IMR-90 (cell line): ENCODE measurements at regions not wholly inside any gene's neighbourhood (a gene's known extent, or its start where the extent isn't known, plus 50 kb on each side); places are given as distances from the start of the nearest gene placed in this dataset.

Experiments
- ATAC-seq: fragments of 200-7000 bp; cut with Tn5 transposase; 2 replicates; pipeline ENCODE4 v1.9.1; 2020; ENCODE audit warnings: low read depth, mild to moderate bottlenecking, moderate library complexity
- BruUV-seq: library from RNA; stranded (reverse); fragments of 400-500 nt; replicated peaks from 2 replicates; lab custom pipeline; 2021; lab: Mats Ljungman, UMichigan
- CTCF ChIA-PET: fragments of 300-600 bp; formaldehyde crosslinking; extraction: SDS; loops from one replicate; lab custom pipeline; 2021; ENCODE audit warnings: antibody characterized with exemption; lab: Yijun Ruan, JAX
- POLR2A ChIA-PET: fragments of 300-600 bp; sonication (Branson Sonifier 250); formaldehyde crosslinking; loops from one replicate; lab custom pipeline; 2022; ENCODE audit warnings: antibody characterized with exemption; ENCODE audit not compliant: unreplicated experiment; lab: Charles Lee
- DNase-seq: peaks from one replicate; pipeline ENCODE4 v3.0.0; 2013
- H2AFZ ChIP-seq: replicated peaks from 2 replicates; pipeline ENCODE3; 2013; ENCODE audit warnings: low read length, mild to moderate bottlenecking; ENCODE audit not compliant: poor library complexity
- H2AK5ac ChIP-seq: 2 replicates; pipeline ENCODE4 v1.6.1; 2013; ENCODE audit warnings: low read depth, low read length, inconsistent platforms
- H2AK9ac ChIP-seq: replicated peaks from 2 replicates; pipeline ENCODE3; 2013; ENCODE audit warnings: mild to moderate bottlenecking, low read depth, low read length, moderate library complexity; ENCODE audit not compliant: poor library complexity
- H2BK120ac ChIP-seq: 2 replicates; pipeline ENCODE4 v1.6.1; 2013; ENCODE audit warnings: low read depth, low read length, inconsistent platforms
- H2BK15ac ChIP-seq: 3 replicates; pipeline ENCODE4 v1.6.1; 2013; ENCODE audit warnings: low read depth, low read length, inconsistent platforms
- H2BK20ac ChIP-seq: 2 replicates; pipeline ENCODE4 v1.6.1; 2013; ENCODE audit warnings: low read depth, mild to moderate bottlenecking, inconsistent platforms, low read length, moderate library complexity
- H2BK5ac ChIP-seq: 2 replicates; pipeline ENCODE4 v1.6.1; 2013; ENCODE audit warnings: mild to moderate bottlenecking, low read depth, low read length, inconsistent platforms; ENCODE audit not compliant: poor library complexity, severe bottlenecking
- H3K14ac ChIP-seq: replicated peaks from 2 replicates; pipeline ENCODE4 v1.6.1; 2013; ENCODE audit warnings: low read depth, low read length, inconsistent platforms
- H3K18ac ChIP-seq: 2 replicates; pipeline ENCODE4 v1.6.1; 2013; ENCODE audit warnings: low read depth, low read length, control low read depth
- H3K23ac ChIP-seq: 2 replicates; pipeline ENCODE4 v1.6.1; 2013; ENCODE audit warnings: low read depth, low read length, inconsistent platforms
- H3K27ac ChIP-seq: 2 replicates; pipeline ENCODE4 v1.5.1; 2013; ENCODE audit warnings: mild to moderate bottlenecking, control low read depth, low read length; ENCODE audit not compliant: insufficient read depth
- H3K27me3 ChIP-seq: 2 replicates; pipeline ENCODE4 v1.6.1; 2013; ENCODE audit warnings: low read length; ENCODE audit not compliant: control insufficient read depth, insufficient read depth
- H3K36me3 ChIP-seq: 2 replicates; pipeline ENCODE4 v1.6.1; 2013; ENCODE audit warnings: low read length, mixed read lengths; ENCODE audit not compliant: control insufficient read depth, insufficient read depth
- H3K4ac ChIP-seq: 2 replicates; pipeline ENCODE4 v1.6.1; 2013; ENCODE audit warnings: low read depth, low read length, inconsistent platforms
- H3K4me1 ChIP-seq: 2 replicates; pipeline ENCODE4 v1.6.1; 2013; ENCODE audit warnings: low read length, mixed read lengths; ENCODE audit not compliant: control insufficient read depth, insufficient read depth
- H3K4me2 ChIP-seq: 2 replicates; pipeline ENCODE4 v1.6.1; 2013; ENCODE audit warnings: low read depth, mild to moderate bottlenecking, control low read depth, low read length, moderate library complexity
- H3K4me3 ChIP-seq: 2 replicates; pipeline ENCODE4 v1.5.1; 2013; ENCODE audit warnings: low read depth, mild to moderate bottlenecking, control low read depth, low read length, moderate library complexity; ENCODE audit not compliant: insufficient read depth
- H3K56ac ChIP-seq: 2 replicates; pipeline ENCODE4 v1.6.1; 2013; ENCODE audit warnings: low read length, inconsistent platforms; ENCODE audit not compliant: insufficient read depth; ENCODE audit errors: extremely low read depth
- H3K79me1 ChIP-seq, 2 experiments: 2 replicates each; pipeline ENCODE4 v1.6.1; 2013; ENCODE audit warnings: low read length in 2 of 2, inconsistent platforms in 1 of 2, low read depth in 1 of 2
- H3K9ac ChIP-seq: 2 replicates; pipeline ENCODE4 v1.6.1; 2013; ENCODE audit warnings: low read depth, low read length, control low read depth
- H3K9me1 ChIP-seq: 2 replicates; pipeline ENCODE4 v1.6.1; 2013; ENCODE audit warnings: low read length, inconsistent platforms; ENCODE audit not compliant: insufficient read depth
- H3K9me3 ChIP-seq: 2 replicates; pipeline ENCODE4 v1.6.1; 2013; ENCODE audit warnings: low read length; ENCODE audit not compliant: control insufficient read depth, insufficient read depth
- H4K20me1 ChIP-seq: 2 replicates; pipeline ENCODE4 v1.6.1; 2013; ENCODE audit warnings: low read length, inconsistent platforms; ENCODE audit not compliant: insufficient read depth
- H4K5ac ChIP-seq: 2 replicates; pipeline ENCODE4 v1.6.1; 2013; ENCODE audit warnings: mild to moderate bottlenecking, low read depth, low read length, control low read depth
- H4K8ac ChIP-seq, 2 experiments: 2 replicates each; pipeline ENCODE4 v1.6.1; 2013; ENCODE audit warnings: low read depth in 2 of 2, low read length in 2 of 2, control low read depth in 1 of 2, inconsistent platforms in 1 of 2
- H4K91ac ChIP-seq: 2 replicates; pipeline ENCODE4 v1.6.1; 2013; ENCODE audit warnings: low read depth, low read length, inconsistent platforms; ENCODE audit not compliant: insufficient read depth
- BHLHE40 ChIP-seq: fragments of 150-350 bp; IDR thresholded peaks from 2 replicates; pipeline ENCODE4 v1.6.1; 2016; ENCODE audit warnings: mild to moderate bottlenecking, low read depth, low read length
- CEBPB ChIP-seq: IDR thresholded peaks from 2 replicates; pipeline ENCODE4 v1.6.1; 2012; ENCODE audit warnings: low read depth, low read length, improper control_type of control experiment
- CHD1 ChIP-seq: IDR thresholded peaks from 2 replicates; pipeline ENCODE4 v1.6.1; 2012; ENCODE audit warnings: low read depth, low read length, improper control_type of control experiment
- CTCF ChIP-seq: conservative IDR thresholded peaks from 2 replicates; pipeline ENCODE4 v1.5.1; 2012; ENCODE audit warnings: mild to moderate bottlenecking, low read depth, low read length, improper control_type of control experiment
- ELK1 ChIP-seq: fragments of 150-350 bp; IDR thresholded peaks from 2 replicates; pipeline ENCODE4 v1.6.1; 2016; ENCODE audit warnings: low read depth, mild to moderate bottlenecking, low read length, moderate library complexity, borderline replicate concordance
- FOS ChIP-seq: fragments of 150-350 bp; IDR thresholded peaks from 2 replicates; pipeline ENCODE4 v1.6.1; 2016; ENCODE audit warnings: low read depth, low read length
- MAFK ChIP-seq: IDR thresholded peaks from 2 replicates; pipeline ENCODE4 v1.6.1; 2012; ENCODE audit warnings: low read depth, low read length, improper control_type of control experiment
- MAZ ChIP-seq: IDR thresholded peaks from 2 replicates; pipeline ENCODE4 v1.6.1; 2012; ENCODE audit warnings: low read depth, mild to moderate bottlenecking, low read length, improper control_type of control experiment, moderate library complexity, borderline replicate concordance
- MXI1 ChIP-seq: IDR thresholded peaks from 2 replicates; pipeline ENCODE4 v1.6.1; 2012; ENCODE audit warnings: low read depth, mild to moderate bottlenecking, low read length, moderate library complexity, borderline replicate concordance
- NFE2L2 ChIP-seq: fragments of 150-350 bp; IDR thresholded peaks from 2 replicates; pipeline ENCODE4 v1.6.1; 2016; ENCODE audit warnings: low read depth, mild to moderate bottlenecking, low read length
- POLR2A ChIP-seq: IDR thresholded peaks from 2 replicates; pipeline ENCODE4 v1.6.1; 2012; ENCODE audit warnings: mild to moderate bottlenecking, low read depth, low read length
- RAD21 ChIP-seq: IDR thresholded peaks from 2 replicates; pipeline ENCODE4 v1.6.1; 2012; ENCODE audit warnings: low read length, improper control_type of control experiment
- RCOR1 ChIP-seq: IDR thresholded peaks from 2 replicates; pipeline ENCODE4 v1.6.1; 2012; ENCODE audit warnings: mild to moderate bottlenecking, low read length, improper control_type of control experiment; ENCODE audit not compliant: insufficient replicate concordance
- SMC3 ChIP-seq: fragments of 150-350 bp; IDR thresholded peaks from 2 replicates; pipeline ENCODE4 v1.6.1; 2016; ENCODE audit warnings: low read depth, mild to moderate bottlenecking, antibody characterized with exemption, low read length, moderate library complexity
- USF2 ChIP-seq: fragments of 150-350 bp; IDR thresholded peaks from 2 replicates; pipeline ENCODE4 v1.6.1; 2017; ENCODE audit warnings: mild to moderate bottlenecking, antibody characterized with exemption, low read length, low read depth
- WGBS, 2 experiments: methylation state at CpG; one replicate each; pipeline versions ENCODE4 v1.1.5 to v1.1.7; 2013; ENCODE audit warnings: missing lambda C conversion rate in 2 of 2; ENCODE audit not compliant: insufficient read length in 1 of 2; ENCODE audit errors: extremely low coverage in 2 of 2; 5-methylcytosine and 5-hydroxymethylcytosine counted together
- dilution Hi-C: fragments of 300-500 bp; cut with HindIII; formaldehyde crosslinking; loops from one replicate; pipeline ENCODE4 v1.14.3; 2018; ENCODE audit warnings: low sequenced_read_pairs; ENCODE audit not compliant: unreplicated experiment
- in situ Hi-C: fragments of 300-500 bp; cut with MboI; formaldehyde crosslinking; loops from 3 replicates; pipeline ENCODE4 v1.14.3; 2019; ENCODE audit warnings: low sequenced_read_pairs, inconsistent platforms, mixed read lengths
- intact Hi-C: fragments of 100-400 bp; cut with micrococcal nuclease; formaldehyde crosslinking; loops from 2 replicates; pipeline ENCODE4 v1.10.0; 2022

- no peaks in the 10 kb centered on the region for H3K27me3 ChIP-seq
- in situ Hi-C loops (loop anchor here (10.0 kb wide), 2 partner anchors 51 to 171 kb away; no protein-coding TSS in a partner anchor), intact Hi-C loops (loop anchor here (5.0 kb wide), 1 partner anchor 178 kb away; the partner anchor contains the start of gene ADRA2C), dilution Hi-C loops (no loop called here)
- H4K20me1 ChIP-seq = peaks cover 3% of the 10 kb centered on the region; the same call in 1 of the 2 replicates
- no peak overlapping the region for H2BK15ac ChIP-seq
- no peak overlapping the region for H2BK5ac ChIP-seq
- no peak overlapping the region for H2AFZ ChIP-seq
- no peak overlapping the region for H3K4me3 ChIP-seq
- ATAC-seq (no peak), DNase-seq (no peak)
- H4K5ac ChIP-seq = no peak overlapping the region
- no TSS peak for BruUV-seq
- H2BK20ac ChIP-seq = no peak overlapping the region
- no peak overlapping the region; the same call in 1 of the 2 replicates for H2AK5ac ChIP-seq
- H4K8ac ChIP-seq = no peak overlapping the region
- no peak overlapping the region for H2BK120ac ChIP-seq
- no peaks in the 10 kb centered on the region for H3K4me1 ChIP-seq
- no peak overlapping the region for H3K23ac ChIP-seq
- POLR2A ChIA-PET = no interaction called here
- no peak overlapping the region for H3K56ac ChIP-seq
- no peak overlapping the region for H3K14ac ChIP-seq
- H3K9ac ChIP-seq = no peak overlapping the region
- no peak overlapping the region for H4K91ac ChIP-seq
- no peak overlapping the region for H3K4me2 ChIP-seq
- peaks cover 3% of the 10 kb centered on the region; the same call in 1 of the 2 replicates for H3K9me1 ChIP-seq
- no peaks in the 10 kb centered on the region for H3K36me3 ChIP-seq
- H3K27ac ChIP-seq = no peak overlapping the region
- no peak overlapping the region for H3K4ac ChIP-seq
- H3K18ac ChIP-seq = no peak overlapping the region
- no peaks in the 10 kb centered on the region for H3K79me1 ChIP-seq
- no peaks in the 10 kb centered on the region for H3K9me3 ChIP-seq
- H2AK9ac ChIP-seq = no peak overlapping the region
- CTCF ChIA-PET = no interaction called here
- 91% methylated on average over 9 of the region's 22 CpGs; no CpG with 5 or more reads in 1 of the 2 experiments for WGBS, 2 experiments
- no peak for TF ChIP-seq RAD21
- TF ChIP-seq USF2 = no peak
- no peak for TF ChIP-seq CTCF
- TF ChIP-seq BHLHE40 = no peak
- TF ChIP-seq RCOR1 = no peak
- no peak for TF ChIP-seq MAFK
- no peak for TF ChIP-seq POLR2A
- TF ChIP-seq CEBPB = no peak
- no peak for TF ChIP-seq MXI1
- no peak for TF ChIP-seq ELK1
- TF ChIP-seq SMC3 = no peak
- TF ChIP-seq FOS = no peak
- no peak for TF ChIP-seq NFE2L2
- TF ChIP-seq CHD1 = no peak
- TF ChIP-seq MAZ = no peak
Measured at GRCh38 chr4:3945511-3946290, 179.5 kb downstream of the ADRA2C start.
